ENCODE measurements at regions not wholly inside any gene's neighbourhood (a gene's known extent, or its start where the extent isn't known, plus 50 kb on each side); places are given as distances from the start of the nearest gene placed in this dataset.

GRCh38 chr1:98057236-98057910 lies 136.5 kb upstream of the DPYD start (continued):
- no peak for TF ChIP-seq ZNF280C (tag by site-specific recombination; IDR thresholded peaks at IDR 0.05)
- no peak for TF ChIP-seq ZNF155 (tag by site-specific recombination; IDR thresholded peaks at IDR 0.05)
- no peak for TF ChIP-seq ZNF311 (tag by site-specific recombination; IDR thresholded peaks at IDR 0.05; ENCODE audit: borderline replicate concordance)

- 0 out of 2 replicates have a peak, but pooled peaks cover 3% of the 10 kb centered on the region for H3K4me1 ChIP-seq (ENCODE audit: control insufficient read depth, insufficient read depth, low read length)
- ChIA-PET CTCF (no interaction called here), POLR2A (no interaction called here)
Observed at GRCh38 chr1:98056781-98057180, 135.9 kb upstream of the DPYD start.

GRCh38 chr1:98055457-98055856 lies 134.6 kb upstream of the DPYD start:
- POLR2A ChIA-PET: no interaction called here
- Histone ChIP-seq H3K27ac (ENCODE audit: extremely low read depth, low read depth, low read length) (no peak overlapping the region), H3K4me3 (ENCODE audit: low read depth, low read length) (no peak overlapping the region), H3K9me3 (ENCODE audit: control insufficient read depth, insufficient read depth, low read depth, low read length) (no peaks in the 10 kb centered on the region), H3K4me1 (ENCODE audit: control insufficient read depth, insufficient read depth, low read length) (0 out of 2 replicates have a peak, but pooled peaks cover 3% of the 10 kb centered on the region), H3K36me3 (ENCODE audit: control insufficient read depth in 2 of 2, insufficient read depth in 1 of 2, low read length in 2 of 2) (no peaks in the 10 kb centered on the region)
- CTCF ChIA-PET: interaction anchor here (0.6 to 1.4 kb wide), 4 partner anchors 342 to 1997 kb away, joined by 3 to 6 read pairs (median 4); no protein-coding TSS in a partner anchor
- TF ChIP-seq ZNF23 (tag by site-specific recombination; IDR thresholded peaks at IDR 0.05; ENCODE audit: borderline replicate concordance) (no peak), ZSCAN30 (tag by site-specific recombination; IDR thresholded peaks at IDR 0.05) (no peak), ZNF830 (tag by site-specific recombination; IDR thresholded peaks at IDR 0.05; ENCODE audit: low read depth) (no peak), ZNF302 (tag by site-specific recombination; IDR thresholded peaks at IDR 0.05; ENCODE audit: low read depth) (no peak), HIC1 (tag by site-specific recombination; IDR thresholded peaks at IDR 0.05) (no peak), ZEB2 (tag by site-specific recombination; IDR thresholded peaks at IDR 0.05) (no peak), ZNF174 (tag by site-specific recombination; IDR thresholded peaks at IDR 0.05) (no peak), HOXD13 (CRISPR knock-in tag; IDR thresholded peaks at IDR 0.05; ENCODE audit: borderline replicate concordance) (no peak), ZNF175 (tag by site-specific recombination; IDR thresholded peaks at IDR 0.05) (no peak)

More at GRCh38 chr1:98056781-98057180, 135.9 kb upstream of the DPYD start:
- Histone ChIP-seq H3K27ac (ENCODE audit: extremely low read depth, low read depth, low read length) (no peak overlapping the region), H3K36me3 (ENCODE audit: control insufficient read depth in 2 of 2, insufficient read depth in 1 of 2, low read length in 2 of 2) (no peaks in the 10 kb centered on the region), H3K4me3 (ENCODE audit: low read depth, low read length) (no peak overlapping the region), H3K9me3 (ENCODE audit: control insufficient read depth, insufficient read depth, low read depth, low read length) (no peaks in the 10 kb centered on the region)
- no peak for TF ChIP-seq ZNF121 (tag by site-specific recombination; IDR thresholded peaks at IDR 0.05)
- TF ChIP-seq ZNF660 (tag by site-specific recombination; IDR thresholded peaks at IDR 0.05): no peak
- no peak for TF ChIP-seq ZNF157 (tag by site-specific recombination; IDR thresholded peaks at IDR 0.05)
- no peak for TF ChIP-seq PRDM6 (tag by site-specific recombination; IDR thresholded peaks at IDR 0.05)
- TF ChIP-seq OSR2 (tag by site-specific recombination; IDR thresholded peaks at IDR 0.05): no peak
- TF ChIP-seq ZSCAN5A (tag by site-specific recombination; IDR thresholded peaks at IDR 0.05): no peak
- TF ChIP-seq ZBTB48 (tag by site-specific recombination; IDR thresholded peaks at IDR 0.05): no peak
- no peak for TF ChIP-seq ZNF473 (tag by site-specific recombination; IDR thresholded peaks at IDR 0.05)
- no peak for TF ChIP-seq ZNF76 (tag by site-specific recombination; IDR thresholded peaks at IDR 0.05; ENCODE audit: borderline replicate concordance, low read depth)
- no peak for TF ChIP-seq SALL2 (tag by site-specific recombination; IDR thresholded peaks at IDR 0.05; ENCODE audit: borderline replicate concordance)
- TF ChIP-seq KLF8 (tag by site-specific recombination; IDR thresholded peaks at IDR 0.05): no peak
- TF ChIP-seq WT1 (tag by site-specific recombination; IDR thresholded peaks at IDR 0.05): no peak
